HepG2 (cell line): ENCODE measurements at regions not wholly inside any gene's neighbourhood (a gene's known extent, or its start where the extent isn't known, plus 50 kb on each side); places are given as distances from the start of the nearest gene placed in this dataset.

ENCODE experiments used
- ATAC-seq: fragments of 200-7000 bp; cut with Tn5 transposase; 3 replicates; pipeline ENCODE4 v1.9.1; 2020; ENCODE audit warnings: mild to moderate bottlenecking, moderate library complexity
- BruUV-seq: library from RNA; stranded (reverse); fragments of 400-500 nt; replicated peaks from 2 replicates; lab custom pipeline; 2021; lab: Mats Ljungman, UMichigan
- CTCF ChIA-PET: fragments of 300-600 bp; formaldehyde crosslinking; extraction: SDS; loops from one replicate; lab custom pipeline; 2021; ENCODE audit warnings: low total read pairs, inconsistent platforms, low intra/inter-chr PET ratio; lab: Yijun Ruan, JAX
- POLR2A ChIA-PET: fragments of 350-600 bp; sonication (Branson Sonifier 250); formaldehyde crosslinking; loops from one replicate; lab custom pipeline; 2020; ENCODE audit warnings: antibody characterized with exemption, inconsistent platforms; lab: Yijun Ruan, JAX
- DNase-seq: peaks from one replicate; pipeline ENCODE4 v3.0.0-alpha.2; 2015; ENCODE audit warnings: low spot score
- FAIRE-seq: peaks from 3 replicates; lab custom pipeline; 2011; peaks lifted over from hg19 to GRCh38; lab: Jason Lieb, UNC
- H2AFZ ChIP-seq: one replicate; pipeline ENCODE4 v1.6.1; 2011; ENCODE audit warnings: low read length, inconsistent platforms
- H3K27ac ChIP-seq: fragments of 300-600 bp; 3 replicates; pipeline ENCODE4 v1.8.0; 2011; ENCODE audit warnings: mixed run types, mild to moderate bottlenecking, mixed read lengths, low read length, inconsistent platforms; ENCODE audit not compliant: insufficient read depth; ENCODE audit errors: extremely low read length
- H3K27me3 ChIP-seq, 2 experiments: fragments of 200-600 bp in 1 of 2; 2 replicates in 1 of 2; 3 replicates in 1 of 2; pipeline versions ENCODE4 v1.6.0 to v1.8.0; 2011; ENCODE audit warnings: low read length in 2 of 2, mild to moderate bottlenecking in 2 of 2, moderate library complexity in 2 of 2, inconsistent platforms in 1 of 2; ENCODE audit not compliant: insufficient read depth in 2 of 2, control insufficient read depth in 1 of 2
- H3K36me3 ChIP-seq, 2 experiments: fragments of 200-600 bp in 1 of 2; replicated peaks in 1 of 2; 2 replicates in 1 of 2; 3 replicates in 1 of 2; pipeline versions ENCODE4 v1.5.1 to v1.8.0; 2011; ENCODE audit warnings: low read length in 2 of 2, inconsistent platforms in 1 of 2; ENCODE audit not compliant: insufficient read depth in 2 of 2, control insufficient read depth in 1 of 2
- H3K4me1 ChIP-seq: 2 replicates; pipeline ENCODE4 v1.5.1; 2012; ENCODE audit warnings: low read length, inconsistent platforms; ENCODE audit not compliant: insufficient read depth
- H3K4me2 ChIP-seq: 2 replicates; pipeline ENCODE4 v1.6.0; 2011; ENCODE audit warnings: low read depth, low read length, inconsistent platforms
- H3K4me3 ChIP-seq, 3 experiments: fragments of 200-600 bp in 1 of 3; sonication (generic), shearing (Covaris generic) in 1 of 3; replicated peaks in 1 of 3; 2 replicates each; pipeline ENCODE4 v1.5.1; 2011 to 2016; ENCODE audit warnings: low read length in 3 of 3, inconsistent platforms in 2 of 3, low read depth in 2 of 3, mild to moderate bottlenecking in 2 of 3, control low read depth in 1 of 3, mixed read lengths in 1 of 3; ENCODE audit not compliant: insufficient read depth in 1 of 3
- H3K79me2 ChIP-seq: one replicate; pipeline ENCODE4 v1.6.1; 2011; ENCODE audit warnings: low read length, inconsistent platforms; ENCODE audit not compliant: insufficient read depth
- H3K9ac ChIP-seq: 2 replicates; pipeline ENCODE4 v1.6.0; 2011; ENCODE audit warnings: mild to moderate bottlenecking, low read depth, low read length, inconsistent platforms; ENCODE audit not compliant: insufficient read depth
- H3K9me3 ChIP-seq: 2 replicates; pipeline ENCODE4 v1.5.1; 2012; ENCODE audit warnings: mild to moderate bottlenecking, low read length
- H4K20me1 ChIP-seq: 2 replicates; pipeline ENCODE4 v1.6.0; 2011; ENCODE audit warnings: inconsistent platforms, mild to moderate bottlenecking, low read length, moderate library complexity; ENCODE audit not compliant: insufficient read depth
- AGO2 ChIP-seq: fragments of 200-400 bp; formaldehyde crosslinking; optimal IDR thresholded peaks from 2 replicates; pipeline ENCODE3; 2017; ENCODE audit warnings: mild to moderate bottlenecking, low read depth, low read length, moderate library complexity
- BHLHE40 ChIP-seq: IDR thresholded peaks from 2 replicates; pipeline ENCODE4 v1.6.1; 2011; ENCODE audit warnings: low read length, improper control_type of control experiment
- BRCA1 ChIP-seq: sonication (generic); formaldehyde crosslinking; IDR thresholded peaks from 2 replicates; pipeline ENCODE4 v1.4.0; 2020; ENCODE audit warnings: missing genetic modification reagents
- GABPA ChIP-seq, 2 experiments: IDR thresholded peaks; 2 replicates each; pipeline ENCODE4 v1.6.1; 2011 to 2016; ENCODE audit warnings: low read depth in 2 of 2, low read length in 1 of 2, missing biosample characterization in 1 of 2, missing genetic modification characterization in 1 of 2
- ZNF234 ChIP-seq: sonication (generic); formaldehyde crosslinking; conservative IDR thresholded peaks from 2 replicates; pipeline ENCODE4 v1.5.1; 2020; ENCODE audit warnings: mild to moderate bottlenecking, missing genetic modification reagents
- WGBS: methylation state at CpG from one replicate; pipeline ENCODE4 v1.1.6; 2017; ENCODE audit warnings: low lambda C conversion rate; 5-methylcytosine and 5-hydroxymethylcytosine counted together
- in situ Hi-C: cut with HindIII; loops from 2 replicates; pipeline ENCODE4 v1.10.0; 2017; ENCODE audit warnings: low pct_unique_long_range_greater_than_20kb; ENCODE audit not compliant: extremely low pct_ligation_motif_present
- intact Hi-C: fragments of 100-400 bp; cut with micrococcal nuclease; formaldehyde crosslinking; loops from one replicate; pipeline ENCODE4 v1.10.0; 2022; ENCODE audit not compliant: unreplicated experiment
- TF ChIP-seq, protein P1 (sequence below): sonication (generic); formaldehyde crosslinking; conservative IDR thresholded peaks from 2 replicates; pipeline ENCODE4 v1.8.0; 2022; ENCODE audit warnings: low read depth, missing genetic modification reagents
- TF ChIP-seq, protein P2 (sequence below): sonication (generic); formaldehyde crosslinking; IDR thresholded peaks from 2 replicates; pipeline ENCODE4 v1.5.0; 2020; ENCODE audit warnings: missing genetic modification reagents
- TF ChIP-seq, protein P3 (sequence below): sonication (generic); formaldehyde crosslinking; conservative IDR thresholded peaks from 2 replicates; pipeline ENCODE4 v1.4.0; 2020; ENCODE audit warnings: missing genetic modification reagents
- TF ChIP-seq, protein P4 (sequence below): sonication (generic); formaldehyde crosslinking; IDR thresholded peaks from 2 replicates; pipeline ENCODE4 v1.5.0; 2020; ENCODE audit warnings: missing genetic modification reagents
- TF ChIP-seq, protein P5 (sequence below): sonication (generic); formaldehyde crosslinking; IDR thresholded peaks from 2 replicates; pipeline ENCODE4 v1.4.0; 2020; ENCODE audit warnings: missing genetic modification reagents

DNA sequence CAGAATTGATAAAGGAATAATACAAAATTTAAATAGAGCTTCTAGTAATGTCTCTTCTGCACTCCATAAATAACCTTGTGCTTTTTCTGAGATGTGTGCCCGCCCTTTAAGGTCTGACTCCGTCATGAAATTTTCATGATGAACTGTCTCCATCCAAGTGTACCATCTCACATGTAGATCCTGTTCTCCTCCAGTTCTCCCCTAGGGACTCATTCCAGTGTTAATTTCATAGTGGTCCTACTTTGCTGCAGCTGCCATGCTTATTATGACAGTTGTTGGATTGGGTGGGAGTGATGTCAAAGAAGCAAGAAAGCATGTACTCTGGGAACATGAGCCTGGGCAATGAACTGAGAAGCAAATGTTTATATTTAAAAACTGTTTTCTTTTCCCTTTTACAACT lies 442.5 kb upstream of the PDE3A start (continued):
- TF ChIP-seq GABPA (IDR thresholded peaks at IDR 0.05; ENCODE audit: low read depth, low read length) = no peak
- no peak for TF ChIP-seq GABPA (CRISPR knock-in tag; IDR thresholded peaks at IDR 0.05; ENCODE audit: low read depth)

DNA sequence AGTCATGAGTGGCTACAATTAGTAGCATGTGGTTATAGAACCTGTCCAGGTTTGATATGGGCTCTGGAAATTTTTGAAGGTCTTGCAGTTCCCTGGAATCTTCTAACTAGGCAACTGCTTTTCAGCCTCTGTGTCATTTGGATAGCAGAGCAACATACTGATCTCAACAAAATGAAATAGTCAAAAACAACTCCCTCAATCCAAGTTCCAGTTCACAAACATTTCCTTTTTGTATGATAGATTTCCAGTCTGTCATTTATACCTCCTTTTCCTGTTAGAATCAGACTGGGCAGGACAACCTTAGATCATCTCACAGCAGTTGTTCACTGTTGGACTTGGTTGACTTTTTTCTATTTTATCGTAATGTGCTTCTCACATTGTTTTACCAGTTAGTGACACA lies 442.1 kb upstream of the PDE3A start:
- H3K9me3 ChIP-seq = no peaks in the 10 kb centered on the region
- no peak overlapping the region for H3K9ac ChIP-seq
- intact Hi-C loops = no loop called here
- H4K20me1 ChIP-seq = no peaks in the 10 kb centered on the region
- WGBS = 17% methylated on average over 1 of the region's 1 CpG
- no peaks in the 10 kb centered on the region for H3K4me1 ChIP-seq
- no peak overlapping the region for H2AFZ ChIP-seq
- H3K4me2 ChIP-seq = no peak overlapping the region
- no peak overlapping the region for H3K27ac ChIP-seq
- TF ChIP-seq BRCA1 (CRISPR knock-in tag) = no peak
- TF ChIP-seq, protein P1, sequence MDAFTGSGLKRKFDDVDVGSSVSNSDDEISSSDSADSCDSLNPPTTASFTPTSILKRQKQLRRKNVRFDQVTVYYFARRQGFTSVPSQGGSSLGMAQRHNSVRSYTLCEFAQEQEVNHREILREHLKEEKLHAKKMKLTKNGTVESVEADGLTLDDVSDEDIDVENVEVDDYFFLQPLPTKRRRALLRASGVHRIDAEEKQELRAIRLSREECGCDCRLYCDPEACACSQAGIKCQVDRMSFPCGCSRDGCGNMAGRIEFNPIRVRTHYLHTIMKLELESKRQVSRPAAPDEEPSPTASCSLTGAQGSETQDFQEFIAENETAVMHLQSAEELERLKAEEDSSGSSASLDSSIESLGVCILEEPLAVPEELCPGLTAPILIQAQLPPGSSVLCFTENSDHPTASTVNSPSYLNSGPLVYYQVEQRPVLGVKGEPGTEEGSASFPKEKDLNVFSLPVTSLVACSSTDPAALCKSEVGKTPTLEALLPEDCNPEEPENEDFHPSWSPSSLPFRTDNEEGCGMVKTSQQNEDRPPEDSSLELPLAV = no peak
- TF ChIP-seq, protein P2, sequence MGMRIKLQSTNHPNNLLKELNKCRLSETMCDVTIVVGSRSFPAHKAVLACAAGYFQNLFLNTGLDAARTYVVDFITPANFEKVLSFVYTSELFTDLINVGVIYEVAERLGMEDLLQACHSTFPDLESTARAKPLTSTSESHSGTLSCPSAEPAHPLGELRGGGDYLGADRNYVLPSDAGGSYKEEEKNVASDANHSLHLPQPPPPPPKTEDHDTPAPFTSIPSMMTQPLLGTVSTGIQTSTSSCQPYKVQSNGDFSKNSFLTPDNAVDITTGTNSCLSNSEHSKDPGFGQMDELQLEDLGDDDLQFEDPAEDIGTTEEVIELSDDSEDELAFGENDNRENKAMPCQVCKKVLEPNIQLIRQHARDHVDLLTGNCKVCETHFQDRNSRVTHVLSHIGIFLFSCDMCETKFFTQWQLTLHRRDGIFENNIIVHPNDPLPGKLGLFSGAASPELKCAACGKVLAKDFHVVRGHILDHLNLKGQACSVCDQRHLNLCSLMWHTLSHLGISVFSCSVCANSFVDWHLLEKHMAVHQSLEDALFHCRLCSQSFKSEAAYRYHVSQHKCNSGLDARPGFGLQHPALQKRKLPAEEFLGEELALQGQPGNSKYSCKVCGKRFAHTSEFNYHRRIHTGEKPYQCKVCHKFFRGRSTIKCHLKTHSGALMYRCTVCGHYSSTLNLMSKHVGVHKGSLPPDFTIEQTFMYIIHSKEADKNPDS (CRISPR knock-in tag) = no peak
- TF ChIP-seq, protein P3, sequence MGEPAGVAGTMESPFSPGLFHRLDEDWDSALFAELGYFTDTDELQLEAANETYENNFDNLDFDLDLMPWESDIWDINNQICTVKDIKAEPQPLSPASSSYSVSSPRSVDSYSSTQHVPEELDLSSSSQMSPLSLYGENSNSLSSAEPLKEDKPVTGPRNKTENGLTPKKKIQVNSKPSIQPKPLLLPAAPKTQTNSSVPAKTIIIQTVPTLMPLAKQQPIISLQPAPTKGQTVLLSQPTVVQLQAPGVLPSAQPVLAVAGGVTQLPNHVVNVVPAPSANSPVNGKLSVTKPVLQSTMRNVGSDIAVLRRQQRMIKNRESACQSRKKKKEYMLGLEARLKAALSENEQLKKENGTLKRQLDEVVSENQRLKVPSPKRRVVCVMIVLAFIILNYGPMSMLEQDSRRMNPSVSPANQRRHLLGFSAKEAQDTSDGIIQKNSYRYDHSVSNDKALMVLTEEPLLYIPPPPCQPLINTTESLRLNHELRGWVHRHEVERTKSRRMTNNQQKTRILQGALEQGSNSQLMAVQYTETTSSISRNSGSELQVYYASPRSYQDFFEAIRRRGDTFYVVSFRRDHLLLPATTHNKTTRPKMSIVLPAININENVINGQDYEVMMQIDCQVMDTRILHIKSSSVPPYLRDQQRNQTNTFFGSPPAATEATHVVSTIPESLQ = no peak
- TF ChIP-seq, protein P4, sequence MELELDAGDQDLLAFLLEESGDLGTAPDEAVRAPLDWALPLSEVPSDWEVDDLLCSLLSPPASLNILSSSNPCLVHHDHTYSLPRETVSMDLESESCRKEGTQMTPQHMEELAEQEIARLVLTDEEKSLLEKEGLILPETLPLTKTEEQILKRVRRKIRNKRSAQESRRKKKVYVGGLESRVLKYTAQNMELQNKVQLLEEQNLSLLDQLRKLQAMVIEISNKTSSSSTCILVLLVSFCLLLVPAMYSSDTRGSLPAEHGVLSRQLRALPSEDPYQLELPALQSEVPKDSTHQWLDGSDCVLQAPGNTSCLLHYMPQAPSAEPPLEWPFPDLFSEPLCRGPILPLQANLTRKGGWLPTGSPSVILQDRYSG (CRISPR knock-in tag) = no peak
- no peak for TF ChIP-seq BHLHE40
- TF ChIP-seq ZNF234 (CRISPR knock-in tag) = no peak
- TF ChIP-seq, protein P5, sequence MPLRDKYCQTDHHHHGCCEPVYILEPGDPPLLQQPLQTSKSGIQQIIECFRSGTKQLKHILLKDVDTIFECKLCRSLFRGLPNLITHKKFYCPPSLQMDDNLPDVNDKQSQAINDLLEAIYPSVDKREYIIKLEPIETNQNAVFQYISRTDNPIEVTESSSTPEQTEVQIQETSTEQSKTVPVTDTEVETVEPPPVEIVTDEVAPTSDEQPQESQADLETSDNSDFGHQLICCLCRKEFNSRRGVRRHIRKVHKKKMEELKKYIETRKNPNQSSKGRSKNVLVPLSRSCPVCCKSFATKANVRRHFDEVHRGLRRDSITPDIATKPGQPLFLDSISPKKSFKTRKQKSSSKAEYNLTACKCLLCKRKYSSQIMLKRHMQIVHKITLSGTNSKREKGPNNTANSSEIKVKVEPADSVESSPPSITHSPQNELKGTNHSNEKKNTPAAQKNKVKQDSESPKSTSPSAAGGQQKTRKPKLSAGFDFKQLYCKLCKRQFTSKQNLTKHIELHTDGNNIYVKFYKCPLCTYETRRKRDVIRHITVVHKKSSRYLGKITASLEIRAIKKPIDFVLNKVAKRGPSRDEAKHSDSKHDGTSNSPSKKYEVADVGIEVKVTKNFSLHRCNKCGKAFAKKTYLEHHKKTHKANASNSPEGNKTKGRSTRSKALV (CRISPR knock-in tag) = no peak
- TF ChIP-seq AGO2 = no peak
- no peaks in the 10 kb centered on the region for H3K27me3 ChIP-seq
- no peak for FAIRE-seq
- no TSS peak for BruUV-seq
- H3K36me3 ChIP-seq = no peaks in the 10 kb centered on the region
- ATAC-seq = no peak
- in situ Hi-C loops = no loop called here
- DNase-seq = no peak
- no peaks in the 10 kb centered on the region for H3K79me2 ChIP-seq
- ChIA-PET POLR2A (no interaction called here), CTCF (no interaction called here)
- no peak overlapping the region for H3K4me3 ChIP-seq
